OCI-LY7 (cell line): ENCODE measurements at regions not wholly inside any gene's neighbourhood (a gene's known extent, or its start where the extent isn't known, plus 50 kb on each side); places are given as distances from the start of the nearest gene placed in this dataset.

Experiments used
- BruUV-seq: library from RNA; stranded (reverse); fragments of 400-500 nt; replicated peaks from 2 replicates; lab custom pipeline; 2021; lab: Mats Ljungman, UMichigan
- CTCF ChIA-PET: fragments of 300-600 bp; sonication (Branson Sonifier 250); formaldehyde crosslinking; loops from one replicate; lab custom pipeline; 2022; ENCODE audit warnings: antibody characterized with exemption; ENCODE audit not compliant: unreplicated experiment; lab: Charles Lee
- POLR2A ChIA-PET: fragments of 300-600 bp; sonication (Branson Sonifier 250); formaldehyde crosslinking; loops from one replicate; lab custom pipeline; 2022; ENCODE audit warnings: antibody characterized with exemption; lab: Charles Lee
- DNase-seq: peaks from one replicate; pipeline ENCODE4 v3.0.0-alpha.2; 2015; ENCODE audit warnings: low spot score
- H2AFZ ChIP-seq: fragments of 200-600 bp; sonication (generic), shearing (Covaris generic); 2 replicates; pipeline ENCODE4 v1.6.1; 2014; ENCODE audit warnings: mild to moderate bottlenecking, antibody characterized with exemption, low read length, moderate library complexity
- H3K27ac ChIP-seq: fragments of 200-600 bp; sonication (generic); 2 replicates; pipeline ENCODE4 v1.5.1; 2014; ENCODE audit warnings: mixed run types, low read depth, mild to moderate bottlenecking, moderate library complexity, low read length, inconsistent platforms; ENCODE audit not compliant: poor library complexity, severe bottlenecking
- H3K36me3 ChIP-seq: fragments of 200-600 bp; sonication (generic); 2 replicates; pipeline ENCODE4 v1.6.1; 2014; ENCODE audit warnings: mild to moderate bottlenecking, antibody characterized with exemption, low read length, moderate library complexity, mixed read lengths; ENCODE audit not compliant: insufficient read depth
- H3K4me1 ChIP-seq: fragments of 200-600 bp; sonication (generic); 2 replicates; pipeline ENCODE4 v1.5.1; 2014; ENCODE audit warnings: mild to moderate bottlenecking, low read length; ENCODE audit not compliant: insufficient read depth, poor library complexity, severe bottlenecking
- H3K4me2 ChIP-seq: fragments of 200-600 bp; sonication (generic); 2 replicates; pipeline ENCODE4 v1.6.1; 2014; ENCODE audit warnings: mild to moderate bottlenecking, low read length
- H3K4me3 ChIP-seq: fragments of 200-600 bp; sonication (generic); 2 replicates; pipeline ENCODE4 v1.5.1; 2014; ENCODE audit warnings: mild to moderate bottlenecking, low read depth, low read length; ENCODE audit not compliant: poor library complexity, severe bottlenecking
- H3K79me2 ChIP-seq: fragments of 200-600 bp; sonication (generic); 2 replicates; pipeline ENCODE4 v1.6.1; 2016; ENCODE audit warnings: low read depth, mild to moderate bottlenecking, low read length, moderate library complexity, mixed read lengths; ENCODE audit not compliant: insufficient read depth
- H3K9me2 ChIP-seq: fragments of 200-600 bp; sonication (generic); 2 replicates; pipeline ENCODE4 v1.6.1; 2016; ENCODE audit warnings: mild to moderate bottlenecking, low read length, mixed read lengths; ENCODE audit not compliant: insufficient read depth
- H3K9me3 ChIP-seq: fragments of 200-600 bp; sonication (generic); 2 replicates; pipeline ENCODE4 v1.6.1; 2014; ENCODE audit warnings: mild to moderate bottlenecking, mixed run types, low read length, mixed read lengths
- H4K20me1 ChIP-seq: fragments of 200-600 bp; sonication (generic); 2 replicates; pipeline ENCODE4 v1.6.1; 2014; ENCODE audit warnings: mild to moderate bottlenecking, antibody characterized with exemption, low read length, moderate library complexity, mixed read lengths; ENCODE audit not compliant: insufficient read depth
- EZH2phosphoT487 ChIP-seq: fragments of 200-600 bp; sonication (generic); IDR thresholded peaks from 2 replicates; pipeline ENCODE4 v1.6.1; 2018; ENCODE audit warnings: low read depth, borderline replicate concordance, mild to moderate bottlenecking, mixed run types, antibody characterized with exemption, low read length, moderate library complexity, mixed read lengths
- intact Hi-C: fragments of 100-400 bp; cut with micrococcal nuclease; formaldehyde crosslinking; loops from one replicate; pipeline ENCODE4 v1.10.0; 2022; ENCODE audit not compliant: unreplicated experiment
- TF ChIP-seq, protein P1 (sequence below): fragments of 200-600 bp; sonication (generic); conservative IDR thresholded peaks from 2 replicates; pipeline ENCODE4 v1.5.1; 2014; ENCODE audit warnings: mild to moderate bottlenecking, antibody characterized with exemption, low read length, moderate library complexity, mixed read lengths

DNA sequence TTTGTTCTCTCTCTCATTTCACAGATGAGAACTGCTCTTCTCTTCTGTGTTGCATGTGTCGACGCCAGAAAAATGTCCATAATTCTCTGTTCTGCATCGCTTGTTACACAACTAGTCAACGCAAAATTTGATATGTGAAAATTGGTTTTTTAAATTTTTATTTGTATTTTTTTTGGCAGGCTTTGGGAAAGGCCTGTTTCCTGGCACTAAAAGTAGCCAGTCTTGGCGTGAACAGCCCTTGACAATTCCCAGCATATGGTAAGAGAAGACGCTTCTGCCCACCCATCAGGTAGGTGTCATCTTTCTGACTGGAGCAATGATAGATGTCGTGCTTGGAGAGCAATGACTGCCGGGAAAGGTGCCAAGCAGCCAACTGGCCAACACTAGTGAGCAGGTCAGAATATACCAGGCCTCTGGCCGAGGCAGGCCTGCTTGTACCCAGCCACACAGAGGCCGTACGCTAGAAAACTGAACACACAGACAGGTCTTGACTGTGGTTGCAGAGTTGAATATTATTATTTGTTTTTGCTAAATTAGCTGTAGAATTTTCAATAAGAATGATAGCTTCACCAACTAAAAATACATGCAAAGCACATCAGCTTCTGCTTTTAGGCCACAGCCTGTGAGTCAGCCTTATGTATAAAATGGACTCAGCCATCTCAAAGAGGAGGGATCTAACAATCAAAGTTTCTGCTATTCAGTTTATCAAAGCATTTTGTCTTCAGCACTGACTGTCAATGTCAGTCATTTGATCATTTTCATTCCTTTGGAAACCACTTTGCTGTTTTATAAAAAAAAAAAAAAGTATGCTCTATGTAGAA, 837.5 kb downstream of the MCTP2 start:
- no peak overlapping the region for H3K27ac ChIP-seq
- no peaks in the 10 kb centered on the region for H3K79me2 ChIP-seq
- H3K4me1 ChIP-seq, result no peaks in the 10 kb centered on the region
- H3K9me2 ChIP-seq, result no peaks in the 10 kb centered on the region
- POLR2A ChIA-PET, result no interaction called here
- TF ChIP-seq EZH2phosphoT487, result no peak
- TF ChIP-seq, protein P1, sequence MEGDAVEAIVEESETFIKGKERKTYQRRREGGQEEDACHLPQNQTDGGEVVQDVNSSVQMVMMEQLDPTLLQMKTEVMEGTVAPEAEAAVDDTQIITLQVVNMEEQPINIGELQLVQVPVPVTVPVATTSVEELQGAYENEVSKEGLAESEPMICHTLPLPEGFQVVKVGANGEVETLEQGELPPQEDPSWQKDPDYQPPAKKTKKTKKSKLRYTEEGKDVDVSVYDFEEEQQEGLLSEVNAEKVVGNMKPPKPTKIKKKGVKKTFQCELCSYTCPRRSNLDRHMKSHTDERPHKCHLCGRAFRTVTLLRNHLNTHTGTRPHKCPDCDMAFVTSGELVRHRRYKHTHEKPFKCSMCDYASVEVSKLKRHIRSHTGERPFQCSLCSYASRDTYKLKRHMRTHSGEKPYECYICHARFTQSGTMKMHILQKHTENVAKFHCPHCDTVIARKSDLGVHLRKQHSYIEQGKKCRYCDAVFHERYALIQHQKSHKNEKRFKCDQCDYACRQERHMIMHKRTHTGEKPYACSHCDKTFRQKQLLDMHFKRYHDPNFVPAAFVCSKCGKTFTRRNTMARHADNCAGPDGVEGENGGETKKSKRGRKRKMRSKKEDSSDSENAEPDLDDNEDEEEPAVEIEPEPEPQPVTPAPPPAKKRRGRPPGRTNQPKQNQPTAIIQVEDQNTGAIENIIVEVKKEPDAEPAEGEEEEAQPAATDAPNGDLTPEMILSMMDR, result no peak
- no peaks in the 10 kb centered on the region for H3K36me3 ChIP-seq
- DNase-seq, result no peak
- CTCF ChIA-PET, result no interaction called here
- intact Hi-C loops, result no loop called here
- no peak overlapping the region for H2AFZ ChIP-seq
- no peak overlapping the region for H3K4me3 ChIP-seq
- no peak overlapping the region for H3K4me2 ChIP-seq
- BruUV-seq, result no TSS peak
- no peaks in the 10 kb centered on the region for H4K20me1 ChIP-seq
- H3K9me3 ChIP-seq, result no peaks in the 10 kb centered on the region

DNA sequence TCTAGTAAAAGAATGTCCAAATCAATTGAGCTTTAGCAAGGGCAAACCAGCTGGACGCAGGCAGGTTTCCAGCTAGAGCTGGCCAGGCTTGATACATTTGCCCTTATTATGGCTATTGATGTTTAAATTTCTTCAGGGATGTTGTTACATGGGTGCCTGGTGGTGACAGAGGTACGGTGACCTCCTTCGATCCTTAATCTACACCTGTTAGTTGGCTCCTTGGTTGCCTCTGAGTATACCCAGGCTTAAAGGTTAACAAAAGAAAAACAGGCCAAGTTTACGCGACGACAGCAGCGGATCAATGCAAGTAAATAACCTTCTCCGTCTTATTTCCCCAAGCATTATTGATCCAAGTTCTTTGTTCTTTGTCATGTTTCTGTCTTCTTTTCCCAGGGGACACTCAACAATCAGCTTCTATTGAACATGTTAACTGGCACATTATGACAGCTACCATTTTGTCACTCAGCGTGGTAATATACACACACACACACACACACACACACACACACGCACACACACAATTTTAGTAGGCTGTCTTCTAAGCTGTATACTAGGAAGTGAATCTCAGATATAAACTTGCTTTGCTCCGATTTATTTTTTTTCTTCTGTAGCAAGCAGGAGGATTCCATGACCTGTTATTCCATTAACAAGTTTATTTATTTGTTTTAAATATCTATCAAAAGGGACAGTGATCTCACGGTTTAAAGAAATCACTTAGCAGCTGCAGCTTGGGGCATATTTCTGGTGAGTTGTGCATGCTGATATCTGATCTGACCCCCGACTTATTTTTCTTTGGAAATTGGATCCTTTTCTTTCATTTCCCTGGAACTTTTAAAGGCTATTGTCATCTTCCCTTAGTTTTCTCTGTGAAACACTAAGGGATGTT, 844.7 kb downstream of the MCTP2 start:
- DNase-seq, result no peak
- H4K20me1 ChIP-seq, result no peaks in the 10 kb centered on the region
- no peaks in the 10 kb centered on the region for H3K79me2 ChIP-seq
- no peak overlapping the region for H2AFZ ChIP-seq
- no peaks in the 10 kb centered on the region for H3K9me2 ChIP-seq
- H3K27ac ChIP-seq, result no peak overlapping the region
- ChIA-PET POLR2A (interaction anchor here (0.7 kb wide), 1 partner anchor 18 kb away, joined by 3 read pairs; no protein-coding TSS in a partner anchor), CTCF (no interaction called here)
- H3K9me3 ChIP-seq, result no peaks in the 10 kb centered on the region
- intact Hi-C loops, result no loop called here
- H3K36me3 ChIP-seq, result no peaks in the 10 kb centered on the region
- no peaks in the 10 kb centered on the region for H3K4me1 ChIP-seq
- no TSS peak for BruUV-seq
- TF ChIP-seq EZH2phosphoT487, result no peak
- TF ChIP-seq, protein P1, result no peak
- H3K4me2 ChIP-seq, result no peak overlapping the region
- no peak overlapping the region for H3K4me3 ChIP-seq

DNA sequence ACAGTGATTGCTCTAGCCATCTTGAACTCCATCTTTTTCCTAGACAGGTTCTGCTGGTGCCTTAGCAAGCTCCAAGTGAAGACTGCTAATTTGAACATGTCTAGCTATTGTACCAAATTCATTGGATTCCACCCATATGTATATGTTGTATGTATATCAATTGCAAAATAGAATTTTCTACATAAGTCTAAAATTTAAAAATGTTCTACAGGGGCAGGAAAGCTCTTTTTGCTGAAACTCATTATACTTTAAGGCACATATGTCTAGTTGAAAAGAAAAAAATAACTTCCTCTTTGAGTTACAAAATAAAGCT, 845.3 kb downstream of the MCTP2 start:
- Histone ChIP-seq H3K4me3 (no peak overlapping the region), H3K9me2 (no peaks in the 10 kb centered on the region), H3K79me2 (no peaks in the 10 kb centered on the region), H3K36me3 (no peaks in the 10 kb centered on the region), H4K20me1 (no peaks in the 10 kb centered on the region), H3K27ac (no peak overlapping the region), H3K4me1 (no peaks in the 10 kb centered on the region), H2AFZ (no peak overlapping the region), H3K4me2 (no peak overlapping the region), H3K9me3 (no peaks in the 10 kb centered on the region)
- ChIA-PET POLR2A (no interaction called here), CTCF (no interaction called here)
- TF ChIP-seq, protein P1, result no peak
- TF ChIP-seq EZH2phosphoT487, result no peak
- BruUV-seq, result no TSS peak
- intact Hi-C loops, result no loop called here
- DNase-seq, result no peak
